ENCODE measurements at regions not wholly inside any gene's neighbourhood (a gene's known extent, or its start where the extent isn't known, plus 50 kb on each side); places are given as distances from the start of the nearest gene placed in this dataset.

DNA sequence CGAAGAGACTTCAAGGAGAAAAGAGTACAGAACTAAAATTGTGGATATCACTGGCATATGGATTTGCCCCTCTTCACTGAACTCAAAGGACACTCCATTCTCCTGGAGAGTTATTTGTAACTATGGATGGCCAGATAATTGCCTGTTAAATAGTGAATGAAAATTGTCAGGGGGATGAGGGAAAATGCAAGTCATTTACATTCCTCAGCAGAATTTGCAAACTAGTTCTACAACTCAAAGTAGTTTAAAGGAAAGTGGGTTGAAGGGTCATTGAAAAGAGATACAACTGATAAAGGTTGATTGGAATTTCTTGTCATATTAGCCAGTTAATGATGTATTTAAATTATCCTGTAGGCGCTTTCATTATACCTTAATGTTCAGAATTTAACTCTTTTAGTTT, 266.5 kb upstream of the SPOPL start:
- TF ChIP-seq, protein P1, sequence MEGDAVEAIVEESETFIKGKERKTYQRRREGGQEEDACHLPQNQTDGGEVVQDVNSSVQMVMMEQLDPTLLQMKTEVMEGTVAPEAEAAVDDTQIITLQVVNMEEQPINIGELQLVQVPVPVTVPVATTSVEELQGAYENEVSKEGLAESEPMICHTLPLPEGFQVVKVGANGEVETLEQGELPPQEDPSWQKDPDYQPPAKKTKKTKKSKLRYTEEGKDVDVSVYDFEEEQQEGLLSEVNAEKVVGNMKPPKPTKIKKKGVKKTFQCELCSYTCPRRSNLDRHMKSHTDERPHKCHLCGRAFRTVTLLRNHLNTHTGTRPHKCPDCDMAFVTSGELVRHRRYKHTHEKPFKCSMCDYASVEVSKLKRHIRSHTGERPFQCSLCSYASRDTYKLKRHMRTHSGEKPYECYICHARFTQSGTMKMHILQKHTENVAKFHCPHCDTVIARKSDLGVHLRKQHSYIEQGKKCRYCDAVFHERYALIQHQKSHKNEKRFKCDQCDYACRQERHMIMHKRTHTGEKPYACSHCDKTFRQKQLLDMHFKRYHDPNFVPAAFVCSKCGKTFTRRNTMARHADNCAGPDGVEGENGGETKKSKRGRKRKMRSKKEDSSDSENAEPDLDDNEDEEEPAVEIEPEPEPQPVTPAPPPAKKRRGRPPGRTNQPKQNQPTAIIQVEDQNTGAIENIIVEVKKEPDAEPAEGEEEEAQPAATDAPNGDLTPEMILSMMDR (conservative IDR thresholded peaks at IDR 0.05; ENCODE audit: low read depth, low read length): no peak
- TF ChIP-seq EZH2 (IDR thresholded peaks at IDR 0.05; ENCODE audit: borderline replicate concordance, low read depth, low read length, poor library complexity, severe bottlenecking): no peak
